NCI-H1092 treated with DMSO at 0.1 percent for 48 hours (cell line): ENCODE measurements at regions not wholly inside any gene's neighbourhood (a gene's known extent, or its start where the extent isn't known, plus 50 kb on each side); places are given as distances from the start of the nearest gene placed in this dataset.

Experiments
- DNase-seq: peaks from one replicate; lab custom pipeline; 2025; lab: John Stamatoyannopoulos, UW

- no peak for DNase-seq
Measured at GRCh38 chr2:228864131-228864530, 407.0 kb downstream of the PID1 start.

DNA sequence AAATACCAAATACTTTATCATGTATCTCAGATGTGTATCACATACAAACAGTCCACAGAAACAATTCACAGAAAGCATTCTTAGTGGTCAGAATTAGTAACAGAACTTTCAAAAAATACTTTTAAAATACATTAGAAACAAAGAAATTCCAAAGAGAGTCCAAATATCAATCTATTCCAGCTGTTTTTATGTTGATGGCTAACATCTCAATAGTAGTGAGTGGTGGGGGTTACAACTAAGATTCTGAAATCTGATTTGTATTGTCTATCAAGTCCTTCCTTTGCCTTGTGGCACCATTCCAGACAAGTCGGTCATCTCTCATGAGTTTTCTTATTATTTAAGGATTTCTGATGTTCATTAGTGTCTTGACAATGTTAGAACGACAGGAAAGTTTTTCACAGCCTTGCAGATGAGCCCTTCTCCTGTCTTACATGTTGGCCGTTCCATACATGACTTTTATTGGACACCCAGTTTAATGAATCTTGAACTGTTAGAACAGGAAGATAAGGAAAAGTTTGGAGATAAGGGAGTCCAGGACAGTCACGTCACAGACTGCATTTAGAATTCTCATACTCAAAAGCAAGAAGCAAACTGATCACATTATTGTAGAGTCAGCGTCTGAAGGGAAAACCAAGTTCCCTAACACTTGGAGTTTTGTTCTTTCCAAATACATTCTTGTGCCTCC is 410.3 kb downstream of the PID1 start:
- DNase-seq: no peak

DNA sequence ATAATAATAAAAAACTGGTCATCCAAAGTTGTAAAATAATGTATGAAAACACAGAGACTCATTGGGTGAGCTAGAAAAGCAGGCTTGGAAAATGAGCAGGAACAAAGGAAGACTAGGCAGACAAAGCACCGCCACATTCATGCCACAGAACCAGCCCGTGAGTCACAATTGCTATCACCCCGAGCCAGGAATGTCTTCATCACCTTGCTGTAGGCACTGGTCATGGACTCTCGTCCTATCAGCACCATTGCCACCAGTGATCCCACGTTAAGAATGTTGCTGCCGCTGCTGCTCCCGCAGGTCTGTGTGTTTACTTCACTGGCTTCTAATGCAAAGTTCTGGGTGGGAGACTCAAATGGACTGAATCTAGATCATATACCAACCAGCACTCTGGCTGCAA is 417.9 kb downstream of the PID1 start:
- DNase-seq: no peak

DNA sequence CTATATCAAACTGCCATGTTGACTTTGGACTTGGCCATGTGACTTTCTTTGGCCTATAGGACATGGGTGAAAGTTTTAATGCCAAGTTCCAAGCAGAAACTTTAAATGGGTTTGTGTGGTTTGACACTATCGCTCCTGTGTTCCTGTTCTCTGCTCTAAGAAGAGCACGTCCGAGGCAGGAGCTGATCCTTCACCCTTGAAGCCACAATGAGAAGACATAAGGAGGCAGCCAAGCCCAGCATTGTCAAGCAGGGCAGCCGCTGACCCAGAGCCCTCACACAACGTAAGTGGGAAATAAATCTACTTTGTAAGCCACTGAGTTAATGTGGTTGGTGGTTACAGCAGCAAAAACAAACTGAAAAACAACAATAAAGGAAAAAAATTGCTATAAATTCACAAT is 422.4 kb downstream of the PID1 start:
- DNase-seq: no peak

- no peak for DNase-seq
Measured at GRCh38 chr2:228847684-228848083, 423.4 kb downstream of the PID1 start.

DNA sequence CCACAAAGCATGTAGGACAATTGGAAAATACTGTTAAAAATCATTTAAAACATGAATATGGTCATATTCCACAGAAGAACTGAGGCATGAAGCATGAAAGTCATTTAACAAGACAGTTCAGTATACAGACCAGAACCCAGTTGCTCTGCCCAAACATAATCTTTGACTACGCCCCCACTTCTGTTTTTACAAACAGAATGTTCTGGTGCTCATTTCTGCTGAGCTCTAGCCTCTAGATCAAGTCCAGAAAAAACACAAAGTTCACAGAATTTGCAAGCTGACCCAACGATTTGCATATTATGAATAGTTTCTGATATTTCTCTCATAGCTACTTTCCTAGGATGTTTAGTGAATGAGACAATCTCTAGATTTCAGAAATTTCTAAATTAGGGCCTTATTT is 424.9 kb downstream of the PID1 start:
- no peak for DNase-seq

GRCh38 chr2:228845162-228845925 is 425.7 kb downstream of the PID1 start:
- no peak for DNase-seq

- no peak for DNase-seq
Measured at GRCh38 chr2:228841877-228842276, 429.2 kb downstream of the PID1 start.

DNA sequence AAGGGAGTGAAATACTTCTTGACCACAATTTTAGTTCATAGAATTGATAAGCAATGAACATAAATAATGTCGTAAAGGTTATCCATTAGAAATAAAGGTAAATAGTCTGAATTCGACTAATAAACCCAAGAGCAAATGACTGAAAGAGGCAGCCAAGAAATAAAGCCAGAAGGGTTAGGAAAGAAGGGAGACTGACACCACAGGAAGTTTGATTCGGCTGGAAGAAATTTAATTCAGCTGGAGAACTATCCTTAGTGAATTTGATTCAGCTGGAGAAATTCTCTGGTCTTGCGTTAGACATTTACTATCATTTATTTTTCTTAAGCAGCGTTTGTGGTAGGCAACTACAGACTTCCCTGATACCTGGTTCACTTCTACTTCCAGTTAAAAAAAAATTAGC is 429.6 kb downstream of the PID1 start:
- no peak for DNase-seq

GRCh38 chr2:228840743-228841114 is 430.4 kb downstream of the PID1 start:
- no peak for DNase-seq

GRCh38 chr2:228840113-228840742 is 430.9 kb downstream of the PID1 start:
- DNase-seq: no peak

DNA sequence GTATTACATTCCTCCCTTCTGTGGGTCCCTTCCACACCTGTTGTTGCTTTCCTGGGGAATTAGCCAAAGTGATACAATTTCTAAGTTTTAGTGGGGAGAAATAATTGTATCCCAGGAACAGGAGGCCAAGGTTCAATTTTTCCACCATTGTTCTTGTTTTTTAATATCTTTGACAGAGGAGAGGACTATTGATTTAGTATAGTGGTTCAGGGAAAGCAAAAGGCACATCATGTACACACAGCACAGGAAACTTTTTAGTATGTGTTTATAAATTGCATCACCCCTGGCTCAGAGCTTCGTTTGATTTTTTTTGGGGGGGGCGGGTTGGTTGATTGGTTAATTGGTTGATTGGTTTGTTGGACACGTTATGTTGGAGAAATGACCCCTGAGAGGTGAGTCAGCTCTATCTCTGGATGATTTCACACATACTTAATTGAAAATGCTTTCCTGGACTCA is 431.6 kb downstream of the PID1 start:
- DNase-seq: no peak

DNA sequence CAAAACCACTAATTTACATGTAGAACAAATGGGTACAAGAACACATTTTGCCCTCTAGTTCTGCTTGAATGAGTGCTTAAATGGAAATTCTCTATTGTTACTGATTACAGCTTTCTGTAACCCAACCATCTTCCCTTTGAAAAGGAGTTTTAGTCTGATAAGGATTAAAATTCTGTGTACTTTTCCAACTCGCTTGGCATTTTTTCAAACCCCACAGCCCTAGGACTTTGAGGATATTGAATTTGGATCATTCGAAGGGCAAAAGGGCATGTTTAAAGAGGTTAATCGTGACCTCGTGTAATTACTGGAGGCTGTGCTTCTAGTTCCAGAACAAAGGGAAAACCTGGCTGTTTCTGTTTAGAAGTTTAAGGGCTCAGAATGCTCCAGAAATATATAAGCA is 432.3 kb downstream of the PID1 start:
- DNase-seq: no peak

GRCh38 chr2:228828397-228828796 is 442.7 kb downstream of the PID1 start:
- no peak for DNase-seq

DNA sequence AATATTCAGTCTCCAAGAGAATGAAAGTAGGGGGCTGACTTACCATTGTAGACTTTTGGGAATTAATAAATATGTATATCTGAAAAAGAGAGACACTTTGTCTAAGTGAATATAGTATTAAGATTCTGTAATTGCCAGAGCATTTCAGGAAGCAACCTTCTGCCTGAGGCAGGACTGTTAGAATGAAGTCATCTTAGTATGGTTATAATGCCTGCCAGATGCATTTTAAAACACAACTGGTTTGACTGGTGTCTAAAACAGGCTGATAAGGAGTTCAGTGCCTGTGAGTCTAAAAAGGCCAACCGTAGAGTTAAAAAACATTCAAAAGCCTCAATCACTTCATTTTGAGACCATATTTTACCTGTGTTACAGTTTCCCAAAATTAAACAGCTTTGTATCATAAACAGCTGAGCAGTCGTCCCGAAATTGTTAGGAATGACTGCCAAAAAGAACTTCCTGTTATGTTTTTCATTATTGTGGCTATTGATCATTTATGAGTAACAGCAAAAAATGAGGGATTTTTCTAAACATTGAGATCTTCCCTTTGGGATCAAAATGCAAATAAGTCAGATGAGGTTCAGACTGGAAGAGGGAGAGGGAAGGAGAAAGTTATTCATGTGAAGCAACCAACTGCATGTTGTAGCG is 443.9 kb downstream of the PID1 start:
- no peak for DNase-seq

DNA sequence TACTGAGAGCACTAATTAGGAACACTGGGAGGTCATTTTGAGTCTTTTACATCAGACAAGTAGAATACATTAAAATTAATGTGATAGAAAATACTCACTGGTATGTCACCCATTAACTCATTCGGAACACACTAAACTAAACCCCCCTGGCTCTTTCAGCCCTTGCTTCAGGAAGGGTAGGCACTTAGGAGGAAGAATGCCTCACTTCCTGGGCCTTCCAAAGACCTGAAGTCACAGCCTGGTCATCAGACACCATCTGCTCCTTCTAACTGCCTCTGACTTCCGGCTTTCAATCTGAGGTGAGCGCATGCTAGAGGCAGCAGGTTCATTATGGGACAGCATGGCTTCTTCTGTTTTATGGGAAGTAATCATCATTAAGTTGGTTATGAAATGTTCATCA is 451.4 kb downstream of the PID1 start:
- no peak for DNase-seq

GRCh38 chr2:228802181-228803071 is 468.7 kb downstream of the PID1 start:
- no peak for DNase-seq

DNA sequence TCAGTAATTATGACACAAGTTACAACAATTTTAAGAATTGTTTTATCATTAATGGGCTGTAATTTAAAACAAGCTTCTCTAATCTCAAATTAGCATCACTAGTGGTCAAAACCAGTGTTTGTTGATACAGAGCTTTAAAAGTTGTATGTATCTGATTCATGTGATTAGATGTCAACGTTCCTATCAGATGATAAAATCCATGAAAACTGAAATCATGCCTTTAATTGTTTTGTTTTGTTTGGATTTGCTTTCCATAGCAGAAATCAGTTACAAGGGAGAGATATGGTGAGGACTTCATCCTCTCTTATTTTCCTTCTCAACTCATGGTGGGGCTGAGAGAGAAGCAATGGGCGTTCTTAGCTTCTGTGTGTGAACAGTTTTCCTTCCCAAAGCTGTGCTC is 469.6 kb downstream of the PID1 start:
- no peak for DNase-seq

DNA sequence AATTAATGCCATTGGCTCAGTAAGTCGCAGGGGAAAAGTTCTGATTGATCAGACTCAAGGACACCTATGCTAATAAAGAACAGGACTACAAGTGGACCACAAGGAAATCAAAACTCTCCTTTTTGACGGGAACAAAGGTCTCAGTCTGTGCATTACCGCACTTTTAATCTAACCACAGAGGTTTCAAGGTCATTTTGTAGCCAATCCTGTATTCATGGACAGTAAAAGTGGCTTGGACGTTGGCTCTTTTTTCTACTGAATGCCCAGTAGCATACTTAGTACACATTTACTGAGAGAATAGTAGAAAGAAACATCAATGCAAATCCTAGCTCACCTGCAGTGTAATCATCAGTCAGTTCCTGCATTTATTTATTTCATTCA is 471.9 kb downstream of the PID1 start:
- no peak for DNase-seq

DNA sequence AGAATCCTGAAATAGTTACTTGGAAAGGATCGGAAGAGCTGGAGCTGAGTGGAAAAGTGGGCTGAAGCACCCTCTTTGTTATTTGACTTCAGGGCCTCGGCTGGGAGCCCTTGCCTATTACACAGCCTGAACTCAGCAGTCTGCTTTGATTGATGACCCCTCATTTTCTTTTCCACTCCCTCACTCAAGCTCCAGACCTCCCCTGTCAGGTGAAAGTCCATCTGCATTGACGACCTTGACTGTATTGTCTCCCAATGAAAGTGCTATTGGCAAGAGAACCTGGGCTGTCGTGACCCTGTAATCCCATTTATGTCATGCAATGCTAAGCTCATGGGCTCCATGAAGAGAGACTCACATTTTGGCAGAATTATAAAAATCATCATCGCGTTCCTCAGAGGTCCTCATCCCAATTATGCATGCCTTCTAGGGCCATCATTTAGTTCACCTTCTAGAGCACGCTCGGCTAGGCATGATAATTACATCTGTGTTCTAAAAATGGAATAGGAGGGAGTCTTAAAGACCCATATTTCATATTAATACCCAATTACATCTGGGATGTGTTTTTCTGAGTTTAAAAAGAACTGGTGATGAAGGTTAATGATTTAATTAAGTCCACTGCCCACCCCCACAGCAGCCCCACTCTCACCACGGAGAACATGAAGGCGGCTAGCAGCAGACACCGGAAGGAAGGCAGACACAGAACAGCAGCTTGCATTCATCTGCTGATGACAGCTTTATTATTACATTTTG is 472.5 kb downstream of the PID1 start:
- no peak for DNase-seq

DNA sequence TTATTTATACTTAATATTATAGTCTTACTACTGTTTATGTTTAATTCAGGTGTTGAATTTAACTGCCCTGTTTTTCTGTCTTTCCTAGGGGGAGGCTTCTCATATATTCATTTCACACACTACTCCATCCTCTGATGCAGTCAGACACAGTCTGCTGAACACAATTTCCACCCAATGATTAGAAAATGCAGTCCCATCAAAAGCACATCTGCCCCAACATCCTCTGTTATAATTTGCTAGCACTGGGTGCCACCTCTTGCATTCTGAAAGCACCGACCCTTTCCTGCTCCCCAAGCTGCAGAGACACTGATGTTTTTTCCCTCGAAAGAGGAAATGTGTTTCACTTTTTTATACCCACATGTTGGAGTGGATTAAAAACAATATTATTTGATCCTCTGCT is 474.7 kb downstream of the PID1 start:
- no peak for DNase-seq
